ENCODE measurements at regions not wholly inside any gene's neighbourhood (a gene's known extent, or its start where the extent isn't known, plus 50 kb on each side); places are given as distances from the start of the nearest gene placed in this dataset.

DNA sequence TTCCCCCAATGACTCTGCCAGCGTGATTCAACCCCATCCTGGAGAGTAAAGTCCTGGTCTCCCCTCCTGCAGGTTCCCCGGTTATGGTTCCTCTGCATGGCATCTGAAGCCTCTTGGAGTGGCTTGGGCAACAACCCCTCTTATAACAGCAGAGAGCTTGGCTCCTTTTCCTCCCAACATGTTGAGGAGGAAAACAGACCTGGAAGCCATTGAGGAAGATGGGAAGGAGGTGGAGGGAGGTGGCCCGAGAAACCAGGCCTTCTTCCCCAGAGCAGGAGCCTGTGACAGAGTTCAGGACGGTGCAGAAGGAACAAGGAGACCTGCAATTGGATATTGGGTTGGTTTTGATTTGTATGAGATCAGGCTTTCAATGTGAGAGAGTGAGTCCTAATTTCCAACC is 184.0 kb upstream of the ADCY1 start:
- H3K36me3 ChIP-seq (ENCODE audit: control insufficient read depth in 1 of 2, insufficient read depth in 2 of 2, low read length in 2 of 2): no peaks in the 10 kb centered on the region
- no TSS peak for BruUV-seq (replicated peaks)
- TF ChIP-seq CEBPB (IDR thresholded peaks at IDR 0.05; ENCODE audit: low read depth) (no peak), POLR2A (IDR thresholded peaks at IDR 0.05; ENCODE audit: borderline replicate concordance, extremely low read depth, insufficient read depth, insufficient read length) (no peak), ZFX (IDR thresholded peaks at IDR 0.05) (no peak), EGR1 (IDR thresholded peaks at IDR 0.05; ENCODE audit: low read depth) (no peak), YY1 (IDR thresholded peaks at IDR 0.05; ENCODE audit: extremely low read depth, insufficient replicate concordance, low read depth, low read length) (no peak), SP1 (IDR thresholded peaks at IDR 0.05; ENCODE audit: low read depth) (no peak), SIN3A (IDR thresholded peaks at IDR 0.05; ENCODE audit: low read depth) (no peak), CTCF (IDR thresholded peaks at IDR 0.05 in 2 of 3, conservative IDR thresholded peaks at IDR 0.05 in 1 of 3; ENCODE audit: borderline replicate concordance in 1 of 3, insufficient read depth in 1 of 3, low read depth in 2 of 3, low read length in 2 of 3) (no peak), ELF1 (IDR thresholded peaks at IDR 0.05; ENCODE audit: borderline replicate concordance, low read depth) (no peak), JUND (IDR thresholded peaks at IDR 0.05) (no peak)
- TF ChIP-seq, protein P1, sequence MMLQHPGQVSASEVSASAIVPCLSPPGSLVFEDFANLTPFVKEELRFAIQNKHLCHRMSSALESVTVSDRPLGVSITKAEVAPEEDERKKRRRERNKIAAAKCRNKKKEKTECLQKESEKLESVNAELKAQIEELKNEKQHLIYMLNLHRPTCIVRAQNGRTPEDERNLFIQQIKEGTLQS (IDR thresholded peaks at IDR 0.05): no peak
- TF ChIP-seq, protein P2, sequence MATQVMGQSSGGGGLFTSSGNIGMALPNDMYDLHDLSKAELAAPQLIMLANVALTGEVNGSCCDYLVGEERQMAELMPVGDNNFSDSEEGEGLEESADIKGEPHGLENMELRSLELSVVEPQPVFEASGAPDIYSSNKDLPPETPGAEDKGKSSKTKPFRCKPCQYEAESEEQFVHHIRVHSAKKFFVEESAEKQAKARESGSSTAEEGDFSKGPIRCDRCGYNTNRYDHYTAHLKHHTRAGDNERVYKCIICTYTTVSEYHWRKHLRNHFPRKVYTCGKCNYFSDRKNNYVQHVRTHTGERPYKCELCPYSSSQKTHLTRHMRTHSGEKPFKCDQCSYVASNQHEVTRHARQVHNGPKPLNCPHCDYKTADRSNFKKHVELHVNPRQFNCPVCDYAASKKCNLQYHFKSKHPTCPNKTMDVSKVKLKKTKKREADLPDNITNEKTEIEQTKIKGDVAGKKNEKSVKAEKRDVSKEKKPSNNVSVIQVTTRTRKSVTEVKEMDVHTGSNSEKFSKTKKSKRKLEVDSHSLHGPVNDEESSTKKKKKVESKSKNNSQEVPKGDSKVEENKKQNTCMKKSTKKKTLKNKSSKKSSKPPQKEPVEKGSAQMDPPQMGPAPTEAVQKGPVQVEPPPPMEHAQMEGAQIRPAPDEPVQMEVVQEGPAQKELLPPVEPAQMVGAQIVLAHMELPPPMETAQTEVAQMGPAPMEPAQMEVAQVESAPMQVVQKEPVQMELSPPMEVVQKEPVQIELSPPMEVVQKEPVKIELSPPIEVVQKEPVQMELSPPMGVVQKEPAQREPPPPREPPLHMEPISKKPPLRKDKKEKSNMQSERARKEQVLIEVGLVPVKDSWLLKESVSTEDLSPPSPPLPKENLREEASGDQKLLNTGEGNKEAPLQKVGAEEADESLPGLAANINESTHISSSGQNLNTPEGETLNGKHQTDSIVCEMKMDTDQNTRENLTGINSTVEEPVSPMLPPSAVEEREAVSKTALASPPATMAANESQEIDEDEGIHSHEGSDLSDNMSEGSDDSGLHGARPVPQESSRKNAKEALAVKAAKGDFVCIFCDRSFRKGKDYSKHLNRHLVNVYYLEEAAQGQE (IDR thresholded peaks at IDR 0.05; ENCODE audit: low read depth): no peak
- TF ChIP-seq, protein P3, sequence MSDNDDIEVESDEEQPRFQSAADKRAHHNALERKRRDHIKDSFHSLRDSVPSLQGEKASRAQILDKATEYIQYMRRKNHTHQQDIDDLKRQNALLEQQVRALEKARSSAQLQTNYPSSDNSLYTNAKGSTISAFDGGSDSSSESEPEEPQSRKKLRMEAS (IDR thresholded peaks at IDR 0.05): no peak
- no peaks in the 10 kb centered on the region for H3K79me2 ChIP-seq (ENCODE audit: insufficient read depth, low read length)
- H3K4me3 ChIP-seq (replicated peaks in 1 of 2; ENCODE audit: low read depth in 1 of 2, low read length in 2 of 2): no peak overlapping the region
- no peaks in the 10 kb centered on the region for H3K9me3 ChIP-seq (ENCODE audit: control insufficient read depth in 1 of 2, insufficient read depth in 1 of 2, low read depth in 1 of 2, low read length in 2 of 2)
- POLR2A ChIA-PET: no interaction called here
- H3K9me2 ChIP-seq (ENCODE audit: insufficient read depth): no peaks in the 10 kb centered on the region
- H3K27ac ChIP-seq (ENCODE audit: low read depth, low read length): no peak overlapping the region
- no peak for ATAC-seq
- H4K20me1 ChIP-seq (ENCODE audit: insufficient read depth): no peaks in the 10 kb centered on the region
- intact Hi-C loops (cut with micrococcal nuclease): no loop called here
- RAD21 ChIA-PET (ENCODE audit: low non-redundant PET in 1 of 2, low total read pairs in 2 of 2, uncharacterized antibody in 2 of 2, unreplicated experiment in 2 of 2): no interaction called here
- DNase-seq (ENCODE audit: low read depth, low spot score): no peak
- no peak overlapping the region for H3K9ac ChIP-seq (ENCODE audit: low read length)
- H3K4me2 ChIP-seq (ENCODE audit: low read length): no peak overlapping the region
- H2AFZ ChIP-seq (ENCODE audit: low read depth, low read length, poor library complexity, severe bottlenecking): no peak overlapping the region
- CTCF ChIA-PET: no interaction called here
- H3K27me3 ChIP-seq (ENCODE audit: insufficient read depth, low read length): peaks cover 15% of the 10 kb centered on the region; the same call in 1 of the 2 replicates
- H3K4me1 ChIP-seq (ENCODE audit: control insufficient read depth in 1 of 2, insufficient read depth in 2 of 2, low read length in 2 of 2): no peaks in the 10 kb centered on the region

Measured in HCT116 (cell line).